ENCODE measurements at regions not wholly inside any gene's neighbourhood (a gene's known extent, or its start where the extent isn't known, plus 50 kb on each side); places are given as distances from the start of the nearest gene placed in this dataset.
"Not testable (repeated sequence)": the region's sequence is repeated elsewhere in the genome, so short reads cannot be mapped to it uniquely, and the experiment has no call there.

DNA sequence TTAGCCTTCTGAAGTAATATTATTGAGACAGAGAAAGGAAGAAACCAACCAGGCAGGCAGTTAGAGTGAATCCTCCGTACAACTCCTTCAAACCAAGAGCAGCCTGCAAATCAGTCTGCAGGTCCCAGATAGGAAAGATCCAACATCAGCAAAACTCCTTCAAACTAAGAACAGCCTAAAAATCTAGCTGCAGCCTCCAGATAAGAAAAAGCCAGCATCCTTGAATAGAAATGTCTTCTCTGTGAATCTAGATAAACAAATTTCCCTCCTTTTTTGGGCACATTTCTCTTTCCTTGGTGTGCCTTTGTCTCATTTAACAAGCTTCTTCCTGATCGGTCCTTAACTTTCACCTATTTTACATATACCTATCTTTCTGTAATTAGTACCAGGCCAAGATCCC lies 1004.6 kb upstream of the TMEFF2 start:
- DNase-seq = no peak

- no peak for DNase-seq
These were observed 993.1 kb upstream of the TMEFF2 start for GRCh38 chr2:193187816-193188215.

- not testable (repeated sequence) for DNase-seq
These were observed 976.2 kb upstream of the TMEFF2 start for GRCh38 chr2:193170981-193171380.

DNA sequence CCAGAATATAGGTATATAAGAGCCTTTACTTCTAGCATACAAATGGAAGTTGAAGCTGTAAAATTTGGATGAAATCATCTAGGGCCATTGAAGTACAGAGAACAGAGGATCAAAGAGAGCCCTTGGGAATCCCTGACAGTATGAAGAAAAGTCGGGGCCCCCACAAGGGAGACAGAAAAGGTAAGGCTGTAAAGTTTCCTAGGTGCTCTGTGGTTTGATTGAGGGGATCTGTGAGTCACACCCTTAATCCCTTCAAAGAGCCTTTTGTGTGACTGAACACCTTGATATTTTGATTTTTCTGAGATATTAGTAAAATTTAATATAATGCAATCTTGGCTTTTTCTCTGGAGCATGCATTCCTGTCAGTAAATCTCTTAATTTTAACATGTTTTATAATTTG lies 961.7 kb upstream of the TMEFF2 start:
- no peak for DNase-seq

DNA sequence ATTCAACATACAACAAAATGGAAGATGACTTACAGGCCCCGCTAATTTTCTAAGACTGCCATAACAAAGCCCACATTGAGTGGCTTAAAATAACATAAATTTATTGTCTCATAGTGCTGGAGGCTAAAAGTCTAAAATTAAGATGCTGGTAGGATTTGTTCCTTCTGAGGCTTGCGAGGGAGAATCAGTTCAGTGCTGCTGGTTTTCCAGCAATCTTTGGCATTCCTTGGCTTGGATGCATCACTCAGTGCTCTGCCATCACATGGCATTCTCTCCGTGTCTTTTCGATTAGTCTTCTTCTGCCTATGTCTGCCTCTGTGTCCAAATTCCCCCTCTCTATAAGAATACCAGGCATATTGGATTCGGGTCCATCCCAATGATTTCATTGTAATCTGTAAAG lies 959.3 kb upstream of the TMEFF2 start:
- no peak for DNase-seq

- DNase-seq = no peak
These were observed 958.8 kb upstream of the TMEFF2 start for GRCh38 chr2:193153576-193153975.

GRCh38 chr2:193142467-193142866 lies 947.7 kb upstream of the TMEFF2 start:
- not testable (repeated sequence) for DNase-seq

- no peak for DNase-seq
These were observed 947.3 kb upstream of the TMEFF2 start for GRCh38 chr2:193141998-193142397.

- DNase-seq = not testable (repeated sequence)
These were observed 946.2 kb upstream of the TMEFF2 start for GRCh38 chr2:193140895-193141294.

DNA sequence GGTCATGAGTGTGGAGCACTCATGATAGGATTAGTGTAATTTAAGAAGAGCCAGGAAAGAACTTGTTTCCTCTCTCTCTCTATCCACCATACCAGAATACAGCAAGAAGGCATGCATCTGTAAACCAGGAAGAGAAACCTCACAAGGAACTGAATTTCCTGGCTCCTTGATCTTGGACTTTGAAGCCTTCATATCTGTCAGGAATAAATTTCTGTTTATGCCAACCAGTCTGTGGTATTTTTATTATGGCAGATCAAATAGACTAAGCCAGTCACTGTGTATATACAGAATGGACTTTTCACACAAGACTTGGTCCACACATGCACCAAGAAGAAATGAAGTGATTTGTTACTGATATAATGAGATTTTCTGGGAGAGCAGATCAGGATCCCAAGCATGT lies 930.1 kb upstream of the TMEFF2 start:
- no peak for DNase-seq

GRCh38 chr2:193114827-193115226 lies 920.1 kb upstream of the TMEFF2 start:
- DNase-seq = no peak

DNA sequence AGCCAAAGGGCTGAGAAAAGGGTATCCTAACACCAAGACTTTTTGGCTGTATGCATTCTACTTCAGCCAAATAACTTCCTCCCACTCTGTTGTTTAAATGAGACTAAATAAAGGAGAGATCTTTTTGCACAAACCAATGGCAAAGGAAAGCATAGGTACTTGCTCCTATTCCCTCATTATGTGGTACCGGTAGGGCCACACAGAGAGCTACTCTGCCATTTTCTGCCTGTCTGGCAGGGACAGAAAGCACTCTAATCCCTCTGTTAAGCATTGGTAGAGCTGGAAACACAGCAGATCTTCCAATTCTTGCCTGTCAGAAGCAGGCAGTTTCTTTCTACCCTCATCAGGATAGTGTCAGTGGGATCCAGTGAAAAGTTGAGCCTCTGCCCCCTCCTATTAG lies 918.3 kb upstream of the TMEFF2 start:
- no peak for DNase-seq

- DNase-seq = no peak
These were observed 908.3 kb upstream of the TMEFF2 start for GRCh38 chr2:193103064-193103463.

DNA sequence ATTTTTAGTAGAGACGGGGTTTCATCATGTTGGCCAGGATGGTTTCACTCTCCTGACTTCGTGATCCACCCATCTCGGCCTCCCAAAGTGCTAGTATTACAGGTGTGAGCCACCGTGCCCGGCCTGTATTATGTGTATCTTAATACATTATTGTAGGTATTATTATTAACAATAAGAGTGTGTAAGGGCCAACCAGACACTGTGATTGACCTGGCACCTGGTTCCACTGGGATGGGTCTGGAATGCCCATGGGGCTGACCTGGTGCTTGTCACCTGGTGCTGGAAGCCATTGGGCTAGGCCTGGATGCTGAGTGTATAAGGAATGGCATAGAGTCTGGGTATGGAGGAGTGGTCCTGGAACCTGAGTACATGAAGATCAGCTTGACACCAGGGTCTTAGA lies 906.9 kb upstream of the TMEFF2 start:
- DNase-seq = no peak

DNA sequence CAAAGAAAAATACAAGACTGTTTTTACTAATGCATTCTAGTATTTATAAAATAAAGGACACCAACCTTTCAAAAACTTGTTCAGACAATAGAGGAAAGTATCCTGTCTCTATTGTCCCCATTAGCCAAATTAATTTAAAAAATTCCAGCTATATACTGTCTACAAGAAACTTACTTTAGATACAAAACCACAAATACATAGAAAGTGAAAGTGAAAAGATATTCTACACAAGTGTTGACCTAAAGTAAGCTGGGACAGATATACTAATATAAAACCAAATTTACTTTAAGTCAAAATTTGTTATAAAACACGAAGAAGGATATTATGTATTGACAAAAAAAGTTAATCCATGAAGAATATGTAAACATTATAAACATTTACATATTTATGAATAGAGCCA lies 893.3 kb upstream of the TMEFF2 start:
- no peak for DNase-seq

- no peak for DNase-seq
These were observed 882.3 kb upstream of the TMEFF2 start for GRCh38 chr2:193076995-193077394.

- no peak for DNase-seq
These were observed 880.2 kb upstream of the TMEFF2 start for GRCh38 chr2:193074933-193075332.

- DNase-seq = no peak
These were observed 877.9 kb upstream of the TMEFF2 start for GRCh38 chr2:193072647-193073046.

DNA sequence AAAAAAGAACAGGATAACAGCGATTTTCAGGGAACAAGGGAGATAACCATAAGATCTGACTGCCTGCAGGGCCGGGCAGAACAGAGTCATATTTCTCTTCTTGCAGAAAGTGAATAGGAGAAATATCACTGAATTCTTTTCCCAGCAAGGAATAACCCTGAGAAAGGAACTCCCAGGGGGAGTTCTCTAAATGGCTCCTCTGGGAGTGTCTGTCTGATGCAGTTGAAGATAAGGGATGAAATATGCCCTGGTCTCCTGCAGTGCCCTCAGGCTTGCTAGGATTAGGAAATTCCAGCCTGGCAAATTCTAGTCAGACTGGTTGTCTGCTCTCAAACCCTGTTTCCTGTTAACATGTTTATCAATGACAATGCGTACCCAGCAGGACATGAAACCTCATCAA lies 830.8 kb upstream of the TMEFF2 start:
- not testable (repeated sequence) for DNase-seq

- DNase-seq = no peak
These were observed 830.1 kb upstream of the TMEFF2 start for GRCh38 chr2:193024791-193025190.

DNA sequence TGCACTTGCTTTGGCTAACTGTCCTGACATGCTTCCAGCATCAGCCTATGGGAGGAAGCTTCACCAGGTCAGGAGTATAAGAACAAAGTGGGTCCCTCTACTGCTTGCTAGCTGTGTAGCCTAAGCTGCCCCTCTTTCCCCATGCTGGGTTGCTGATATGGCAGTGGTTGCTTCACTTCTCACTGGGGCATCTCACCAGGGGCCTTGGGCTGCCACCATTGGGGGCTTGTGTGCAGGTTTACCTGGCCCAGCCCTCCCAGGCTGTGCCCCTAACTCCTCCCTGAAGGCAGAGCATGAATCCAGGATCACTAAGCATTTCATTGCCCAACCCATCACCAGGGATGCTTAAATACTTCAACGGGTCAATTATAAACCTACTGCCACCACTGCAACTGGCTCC lies 817.1 kb upstream of the TMEFF2 start:
- DNase-seq = no peak

DNA sequence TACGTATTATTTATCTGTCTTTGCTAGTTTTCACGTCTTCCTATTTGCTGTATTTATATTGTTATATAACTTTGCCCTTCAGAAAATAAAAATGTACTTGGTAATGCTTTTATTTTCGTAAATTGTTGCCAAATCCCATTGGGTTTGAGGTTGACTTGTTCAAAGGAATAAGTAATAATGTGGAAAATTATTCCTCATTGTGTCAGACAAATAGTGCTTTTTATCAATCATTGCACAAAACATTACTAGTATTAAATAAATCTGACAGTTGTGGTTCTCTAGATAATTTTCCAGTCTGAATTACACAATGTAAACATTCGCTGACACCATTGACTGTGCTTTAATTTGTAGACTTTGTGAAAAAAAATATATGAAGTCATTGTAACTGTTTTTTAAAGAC lies 798.3 kb upstream of the TMEFF2 start:
- DNase-seq = no peak

GRCh38 chr2:192983173-192983572 lies 788.4 kb upstream of the TMEFF2 start:
- DNase-seq = no peak

- no peak for DNase-seq
These were observed 783.7 kb upstream of the TMEFF2 start for GRCh38 chr2:192978395-192978794.

- DNase-seq = no peak
These were observed 777.2 kb upstream of the TMEFF2 start for GRCh38 chr2:192971981-192972380.

DNA sequence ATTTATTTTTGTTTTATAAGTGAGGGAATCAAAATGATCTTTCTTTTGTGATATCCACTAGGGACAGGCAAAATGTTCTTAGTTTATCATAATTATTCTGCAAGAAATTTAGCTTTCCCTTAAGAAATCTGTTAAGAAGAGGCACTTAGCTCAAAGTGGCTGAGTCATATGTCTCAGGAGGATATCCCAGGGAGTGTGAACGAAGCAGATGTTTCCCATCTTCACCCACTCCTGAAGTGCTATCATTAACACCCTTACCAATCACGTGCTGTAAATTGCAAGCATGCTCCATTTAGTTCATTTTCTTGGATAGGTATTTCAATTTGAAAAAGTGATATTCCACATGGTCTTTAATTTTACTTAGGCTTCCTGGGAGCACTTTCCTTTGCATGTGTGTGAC lies 774.3 kb upstream of the TMEFF2 start:
- no peak for DNase-seq
